DMS114 treated with DMSO at 0.1 percent for 48 hours (cell line): ENCODE measurements at regions not wholly inside any gene's neighbourhood (a gene's known extent, or its start where the extent isn't known, plus 50 kb on each side); places are given as distances from the start of the nearest gene placed in this dataset.

Experiments used
- DNase-seq: peaks from one replicate; lab custom pipeline; 2025; ENCODE audit not compliant: unreplicated experiment; lab: John Stamatoyannopoulos, UW

- no peak for DNase-seq
Observed at GRCh38 chr2:147559070-147559725, 285.6 kb upstream of the ACVR2A start.

- DNase-seq = no peak
Observed at GRCh38 chr2:147558620-147559019, 286.2 kb upstream of the ACVR2A start.

- no peak for DNase-seq
Observed at GRCh38 chr2:147554521-147555107, 290.2 kb upstream of the ACVR2A start.

GRCh38 chr2:147553775-147554271 lies 291.0 kb upstream of the ACVR2A start:
- no peak for DNase-seq

GRCh38 chr2:147550995-147551731 lies 293.7 kb upstream of the ACVR2A start:
- DNase-seq = no peak

GRCh38 chr2:147549054-147549453 lies 295.8 kb upstream of the ACVR2A start:
- no peak for DNase-seq

GRCh38 chr2:147548451-147548850 lies 296.4 kb upstream of the ACVR2A start:
- DNase-seq = no peak

- no peak for DNase-seq
Observed at GRCh38 chr2:147547440-147547839, 297.4 kb upstream of the ACVR2A start.

GRCh38 chr2:147546109-147546508 lies 298.7 kb upstream of the ACVR2A start:
- no peak for DNase-seq

GRCh38 chr2:147543056-147543455 lies 301.8 kb upstream of the ACVR2A start:
- no peak for DNase-seq

GRCh38 chr2:147542351-147542750 lies 302.5 kb upstream of the ACVR2A start:
- no peak for DNase-seq

- no peak for DNase-seq
Observed at GRCh38 chr2:147541314-147541713, 303.5 kb upstream of the ACVR2A start.

- no peak for DNase-seq
Observed at GRCh38 chr2:147538821-147539220, 306.0 kb upstream of the ACVR2A start.

- no peak for DNase-seq
Observed at GRCh38 chr2:147538088-147538487, 306.7 kb upstream of the ACVR2A start.

GRCh38 chr2:147531269-147531668 lies 313.6 kb upstream of the ACVR2A start:
- no peak for DNase-seq

GRCh38 chr2:147530033-147530432 lies 314.8 kb upstream of the ACVR2A start:
- DNase-seq = no peak

GRCh38 chr2:147525819-147526489 lies 318.9 kb upstream of the ACVR2A start:
- no peak for DNase-seq

- DNase-seq = no peak
Observed at GRCh38 chr2:147524912-147525311, 319.9 kb upstream of the ACVR2A start.

- no peak for DNase-seq
Observed at GRCh38 chr2:147523415-147523814, 321.4 kb upstream of the ACVR2A start.

GRCh38 chr2:147521936-147522335 lies 322.9 kb upstream of the ACVR2A start:
- DNase-seq = no peak

- no peak for DNase-seq
Observed at GRCh38 chr2:147520817-147521216, 324.0 kb upstream of the ACVR2A start.

- no peak for DNase-seq
Observed at GRCh38 chr2:147519178-147519577, 325.7 kb upstream of the ACVR2A start.
